ENCODE measurements at regions not wholly inside any gene's neighbourhood (a gene's known extent, or its start where the extent isn't known, plus 50 kb on each side); places are given as distances from the start of the nearest gene placed in this dataset.

DNA sequence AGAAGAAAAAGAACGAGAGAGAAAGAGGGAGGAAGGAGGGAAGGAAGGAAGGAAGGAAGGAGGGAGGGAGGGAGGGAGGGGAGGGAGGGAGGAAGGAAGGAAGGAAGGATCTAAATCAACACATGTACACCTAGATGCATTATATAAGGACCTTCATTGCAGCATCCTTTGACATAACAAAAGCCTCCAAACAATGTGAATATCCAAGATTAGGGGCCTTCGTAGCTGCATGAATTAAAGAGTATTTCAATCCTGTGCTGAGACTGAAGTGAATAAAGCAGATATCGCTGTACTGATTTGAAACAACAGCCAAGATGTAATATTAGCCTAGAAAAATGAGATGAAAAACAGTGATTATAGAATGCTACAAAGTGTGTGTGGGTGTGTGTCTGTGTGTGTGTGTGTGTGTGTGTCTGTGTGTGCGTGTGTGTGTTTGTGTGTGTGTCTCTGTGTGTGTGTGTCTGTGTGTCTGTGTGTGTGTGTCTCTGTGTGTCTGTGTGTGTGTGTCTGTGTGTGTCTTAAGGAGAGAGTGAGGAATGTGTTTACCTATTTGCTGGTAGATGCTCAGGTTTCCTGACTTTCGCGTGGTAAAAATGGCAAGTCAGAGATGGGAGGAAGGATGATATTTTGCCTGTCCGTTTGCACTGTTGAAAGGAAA, 129.0 kb upstream of the PTPN1 start:
- Mint-ChIP-seq H3K4me1 (peaks cover 33 to 66% (median 54%) of the 10 kb centered on the region in 4 donors), H3K27me3 (no peaks in the 10 kb centered on the region), H3K9me3 (peaks cover 0 to 5% (median 0%) of the 10 kb centered on the region in 8 donors), H3K4me3 (peak overlapping the region; percentile 14 to 83 (median 73)), H3K36me3 (no peaks in the 10 kb centered on the region), H3K27ac (peak overlapping the region; percentile 53 to 92 (median 63))
- ChIA-PET CTCF (ENCODE audit: partially characterized antibody) (interaction anchor here (1.2 kb wide), 1 partner anchor 310 kb away, joined by 3 read pairs; no protein-coding TSS in a partner anchor), POLR2A (ENCODE audit: partially characterized antibody) (interaction anchor here (0.6 kb wide), 1 partner anchor 275 kb away, joined by 3 read pairs; no protein-coding TSS in a partner anchor)
- Histone ChIP-seq H3K27me3 (ENCODE audit: insufficient read depth, low read length) (no peaks in the 10 kb centered on the region), H3K4me1 (ENCODE audit: insufficient read depth, low read length) (peaks cover 41% of the 10 kb centered on the region), H3K27ac (ENCODE audit: low read depth, low read length) (no peak overlapping the region), H3K4me3 (ENCODE audit: low read length in 2 of 2) (no peak overlapping the region), H3K9me3 (ENCODE audit: control insufficient read depth in 1 of 2, low read length in 2 of 2) (no peaks in the 10 kb centered on the region), H3K36me3 (ENCODE audit: insufficient read depth, low read length) (no peaks in the 10 kb centered on the region)
- DNase-seq, result no peak
- intact Hi-C loops (cut with micrococcal nuclease), result no loop called here

DNA sequence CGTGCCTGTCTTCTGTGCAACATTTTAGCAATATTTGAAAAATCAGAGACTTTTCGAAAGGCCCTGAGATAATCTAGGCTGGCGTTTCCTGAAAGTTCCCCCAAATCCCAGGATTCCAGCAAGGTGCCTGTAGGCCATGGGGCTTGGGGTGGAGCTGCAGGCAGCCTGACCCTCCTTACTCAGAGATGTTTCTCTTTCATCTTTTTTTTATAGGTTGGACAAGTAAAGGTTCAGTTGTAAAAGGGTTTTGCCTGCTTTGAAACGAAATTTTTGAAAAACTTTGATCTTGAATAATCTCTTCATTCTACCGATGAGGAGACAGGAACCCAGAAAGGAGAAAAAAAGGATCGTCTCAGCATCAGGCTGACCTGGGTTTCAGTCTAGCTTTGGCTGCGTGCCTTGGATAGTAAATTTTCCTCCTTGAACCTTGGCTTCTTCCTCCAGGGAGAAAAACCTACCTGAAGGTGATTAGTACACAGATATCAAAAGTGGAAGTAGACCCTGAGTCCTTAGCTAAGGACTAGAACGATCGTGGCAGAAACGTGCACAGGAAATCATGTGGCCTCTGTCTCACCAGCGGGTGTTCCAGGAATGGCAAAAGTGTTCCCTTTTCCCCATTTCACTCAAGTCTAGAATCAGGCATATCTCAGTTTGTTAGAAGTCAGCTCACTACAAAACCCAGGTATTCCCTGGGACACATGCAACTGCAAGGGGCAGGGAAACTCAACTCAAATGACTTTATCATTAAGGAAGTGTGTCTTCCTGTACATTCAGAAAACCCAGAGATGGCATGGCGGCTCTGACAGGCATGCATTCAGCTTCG, 128.2 kb upstream of the PTPN1 start:
- Mint-ChIP-seq H3K27me3 (no peaks in the 10 kb centered on the region), H3K36me3 (no peaks in the 10 kb centered on the region), H3K4me3 (peak overlapping the region; percentile 48 to 84 (median 78)), H3K4me1 (peaks cover 37 to 70% (median 57%) of the 10 kb centered on the region in 4 donors), H3K27ac (peak overlapping the region; percentile 49 to 94 (median 90)), H3K9me3 (peaks cover 0 to 5% (median 0%) of the 10 kb centered on the region in 8 donors)
- Histone ChIP-seq H3K4me3 (ENCODE audit: low read length in 2 of 2) (peak overlapping the region in 1 of 2 donors; percentile 2), H3K27me3 (ENCODE audit: insufficient read depth, low read length) (no peaks in the 10 kb centered on the region), H3K27ac (ENCODE audit: low read depth, low read length) (peak overlapping the region; percentile 16), H3K4me1 (ENCODE audit: insufficient read depth, low read length) (peaks cover 49% of the 10 kb centered on the region), H3K9me3 (ENCODE audit: control insufficient read depth in 1 of 2, low read length in 2 of 2) (no peaks in the 10 kb centered on the region), H3K36me3 (ENCODE audit: insufficient read depth, low read length) (no peaks in the 10 kb centered on the region)
- CTCF ChIA-PET (ENCODE audit: partially characterized antibody), result interaction anchor here (1.0 to 1.2 kb wide), 2 partner anchors 16 to 310 kb away, joined by 3 to 5 read pairs; no protein-coding TSS in a partner anchor
- peak in 4 of 5 donors; percentile 14 to 26 (median 19) for DNase-seq
- POLR2A ChIA-PET (ENCODE audit: partially characterized antibody), result interaction anchor here (0.6 to 1.4 kb wide), 5 partner anchors 10 to 276 kb away, joined by 3 to 7 read pairs (median 3); partner anchors contain the start of gene CEBPB
- intact Hi-C loops (cut with micrococcal nuclease), result no loop called here

DNA sequence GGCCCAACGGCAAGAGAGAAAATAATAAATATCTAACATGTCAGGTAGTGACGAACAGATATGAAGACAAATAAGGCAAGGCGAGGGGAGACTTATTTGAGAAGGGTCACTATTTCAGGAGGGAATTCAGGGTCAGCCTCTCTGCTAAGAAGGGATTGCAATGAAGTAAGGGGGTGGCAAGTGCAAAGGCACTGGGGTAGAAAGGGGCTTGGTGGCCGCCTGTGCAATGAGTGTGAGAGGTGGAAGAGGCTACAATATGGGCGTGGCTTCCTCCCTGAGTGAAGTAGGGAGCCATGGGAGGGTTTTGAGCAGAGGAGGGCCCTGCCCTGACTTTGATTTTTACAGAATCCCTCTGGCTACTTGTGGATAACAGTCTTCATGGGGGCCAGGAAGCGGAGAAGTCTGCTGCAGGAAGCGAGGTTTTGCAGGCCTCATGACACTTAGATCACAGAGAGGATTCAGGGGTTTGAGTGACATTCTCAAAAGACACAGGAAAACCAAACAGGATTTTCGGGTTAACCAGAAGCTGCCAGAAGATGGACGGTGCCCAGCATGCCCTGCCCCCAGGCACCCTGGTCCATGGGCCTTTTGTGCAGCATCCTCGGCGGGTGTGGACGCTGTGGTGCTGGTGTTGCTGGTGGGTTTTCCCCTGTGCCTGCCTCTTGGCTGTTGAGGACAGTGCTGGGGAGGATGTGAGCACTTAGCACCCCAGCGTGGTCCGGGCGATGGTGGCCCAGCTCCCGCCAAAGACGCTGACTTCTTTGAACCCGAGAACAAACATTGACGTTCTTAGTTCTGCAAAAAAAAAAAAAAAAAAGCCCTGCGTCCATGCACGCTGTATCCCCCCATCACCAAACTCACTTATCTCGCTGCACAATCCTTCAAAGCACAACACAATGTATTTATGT, 124.2 kb upstream of the PTPN1 start:
- intact Hi-C loops (cut with micrococcal nuclease), result loop anchor here (2.0 to 5.0 kb wide), 2 partner anchors 47 to 194 kb away; partner anchors contain the start of gene CEBPB
- no peaks in the 10 kb centered on the region for H3K36me3 ChIP-seq (ENCODE audit: insufficient read depth, low read length)
- H3K9me3 Mint-ChIP-seq, result peaks cover 0 to 5% (median 0%) of the 10 kb centered on the region in 8 donors
- H3K4me3 Mint-ChIP-seq, result peak overlapping the region; percentile 27 to 76 (median 64)
- ChIA-PET CTCF (ENCODE audit: partially characterized antibody) (interaction anchor here (0.6 to 0.8 kb wide), 2 partner anchors 194 to 1227 kb away, joined by 3 to 5 read pairs; no protein-coding TSS in a partner anchor), POLR2A (ENCODE audit: partially characterized antibody) (interaction anchor here (0.8 to 2.7 kb wide), 3 partner anchors 9 to 196 kb away, joined by 3 to 14 read pairs (median 4); partner anchors contain the start of gene CEBPB)
- H3K27ac Mint-ChIP-seq, result peak overlapping the region; percentile 35 to 96 (median 88)
- H3K27ac ChIP-seq (ENCODE audit: low read depth, low read length), result peak overlapping the region; percentile 37
- no peaks in the 10 kb centered on the region for H3K36me3 Mint-ChIP-seq
- no peaks in the 10 kb centered on the region for H3K27me3 ChIP-seq (ENCODE audit: insufficient read depth, low read length)
- peak overlapping the region in 1 of 2 donors; percentile 24 for H3K4me3 ChIP-seq (ENCODE audit: low read length in 2 of 2)
- peaks cover 55% of the 10 kb centered on the region for H3K4me1 ChIP-seq (ENCODE audit: insufficient read depth, low read length)
- no peaks in the 10 kb centered on the region for H3K27me3 Mint-ChIP-seq
- peak; percentile 77 to 86 (median 82) for DNase-seq
- peaks cover 34 to 73% (median 57%) of the 10 kb centered on the region in 4 donors for H3K4me1 Mint-ChIP-seq
- no peaks in the 10 kb centered on the region for H3K9me3 ChIP-seq (ENCODE audit: control insufficient read depth in 1 of 2, low read length in 2 of 2)

DNA sequence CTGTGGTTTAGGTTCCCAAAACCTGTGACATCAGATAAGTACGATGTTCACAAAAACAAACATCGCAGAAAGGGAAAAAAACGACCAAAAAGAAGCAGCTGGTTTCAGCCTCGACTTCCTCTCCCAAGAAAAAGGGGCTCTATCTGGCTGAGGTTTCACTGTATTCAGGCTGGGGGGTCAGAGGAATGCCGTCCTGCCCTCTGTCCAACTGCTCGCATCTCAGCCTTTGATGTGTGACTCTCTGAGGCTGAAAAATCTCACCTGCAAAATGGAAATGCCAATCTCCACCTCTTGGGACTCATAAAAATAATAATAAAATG, 123.6 kb upstream of the PTPN1 start:
- no peak for DNase-seq
- Histone ChIP-seq H3K27me3 (ENCODE audit: insufficient read depth, low read length) (no peaks in the 10 kb centered on the region), H3K36me3 (ENCODE audit: insufficient read depth, low read length) (no peaks in the 10 kb centered on the region), H3K9me3 (ENCODE audit: control insufficient read depth in 1 of 2, low read length in 2 of 2) (no peaks in the 10 kb centered on the region), H3K4me1 (ENCODE audit: insufficient read depth, low read length) (peaks cover 49% of the 10 kb centered on the region), H3K4me3 (ENCODE audit: low read length in 2 of 2) (peak overlapping the region in 1 of 2 donors; percentile 24), H3K27ac (ENCODE audit: low read depth, low read length) (no peak overlapping the region)
- H3K4me3 Mint-ChIP-seq, result peak overlapping the region; percentile 27 to 75 (median 52)
- intact Hi-C loops (cut with micrococcal nuclease), result loop anchor here (2.0 to 5.0 kb wide), 2 partner anchors 48 to 194 kb away; partner anchors contain the start of gene CEBPB
- ChIA-PET POLR2A (ENCODE audit: partially characterized antibody) (interaction anchor here (0.8 to 2.7 kb wide), 3 partner anchors 9 to 196 kb away, joined by 3 to 14 read pairs (median 4); partner anchors contain the start of gene CEBPB), CTCF (ENCODE audit: partially characterized antibody) (interaction anchor here (0.8 kb wide), 1 partner anchor 195 kb away, joined by 5 read pairs; no protein-coding TSS in a partner anchor)
- H3K27ac Mint-ChIP-seq, result peak overlapping the region; percentile 35 to 96 (median 88)
- H3K4me1 Mint-ChIP-seq, result peaks cover 30 to 67% (median 51%) of the 10 kb centered on the region in 4 donors
- H3K9me3 Mint-ChIP-seq, result peaks cover 0 to 3% (median 0%) of the 10 kb centered on the region in 8 donors
- H3K36me3 Mint-ChIP-seq, result no peaks in the 10 kb centered on the region
- no peaks in the 10 kb centered on the region for H3K27me3 Mint-ChIP-seq

DNA sequence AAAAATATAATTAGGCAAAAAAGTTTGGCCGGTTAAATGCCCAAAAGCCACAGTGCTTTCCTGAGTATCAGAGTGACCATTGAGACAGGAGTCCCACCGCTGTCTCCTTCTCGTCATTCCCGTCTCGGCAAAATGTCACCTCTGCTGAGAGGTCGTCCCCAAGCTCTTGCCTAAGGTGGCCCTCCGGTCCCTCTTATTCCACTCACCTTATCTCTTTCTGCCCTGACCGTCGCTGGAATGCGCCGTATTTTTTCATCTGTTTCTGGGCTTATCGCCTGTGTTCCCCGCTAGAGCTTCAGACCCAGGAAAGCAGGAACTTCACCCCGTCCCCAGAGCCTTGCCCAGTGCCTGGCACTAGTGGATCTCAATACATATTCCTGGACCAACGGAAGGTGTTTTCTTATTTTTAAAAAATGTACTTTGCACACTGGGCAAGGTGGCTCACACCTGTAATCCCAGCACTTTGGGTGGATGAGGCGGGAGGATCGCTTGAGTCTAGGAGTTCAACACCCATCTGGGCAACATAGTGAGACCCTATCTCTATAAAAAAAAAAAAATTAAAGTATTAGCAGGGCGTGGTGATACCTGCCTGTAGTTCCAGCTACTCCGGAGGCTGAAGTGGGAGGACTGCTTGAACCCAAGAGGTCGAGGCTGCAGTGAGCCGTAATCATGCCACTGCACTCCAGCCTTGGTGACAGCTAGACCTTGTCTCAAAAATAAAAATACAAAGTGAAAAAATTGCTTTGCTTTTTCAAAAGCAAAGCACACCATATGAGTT, 122.8 kb upstream of the PTPN1 start:
- H3K36me3 ChIP-seq (ENCODE audit: insufficient read depth, low read length), result no peaks in the 10 kb centered on the region
- H3K9me3 ChIP-seq (ENCODE audit: control insufficient read depth in 1 of 2, low read length in 2 of 2), result no peaks in the 10 kb centered on the region
- POLR2A ChIA-PET (ENCODE audit: partially characterized antibody), result interaction anchor here (0.8 to 2.7 kb wide), 3 partner anchors 8 to 197 kb away, joined by 3 to 14 read pairs (median 4); partner anchors contain the start of gene CEBPB
- no peaks in the 10 kb centered on the region for H3K27me3 ChIP-seq (ENCODE audit: insufficient read depth, low read length)
- Mint-ChIP-seq H3K9me3 (peaks cover 0 to 3% (median 0%) of the 10 kb centered on the region in 8 donors), H3K4me1 (peaks cover 26 to 62% (median 48%) of the 10 kb centered on the region in 4 donors), H3K27me3 (no peaks in the 10 kb centered on the region), H3K4me3 (peak overlapping the region in 4 of 8 donors; percentile 9 to 61 (median 36)), H3K27ac (peak overlapping the region in 6 of 7 donors; percentile 50 to 93 (median 88)), H3K36me3 (no peaks in the 10 kb centered on the region)
- no peak for DNase-seq
- CTCF ChIA-PET (ENCODE audit: partially characterized antibody), result interaction anchor here (0.8 kb wide), 1 partner anchor 196 kb away, joined by 5 read pairs; no protein-coding TSS in a partner anchor
- H3K4me3 ChIP-seq (ENCODE audit: low read length in 2 of 2), result no peak overlapping the region
- intact Hi-C loops (cut with micrococcal nuclease), result loop anchor here (2.0 to 5.0 kb wide), 2 partner anchors 49 to 195 kb away; partner anchors contain the start of gene CEBPB
- no peak overlapping the region for H3K27ac ChIP-seq (ENCODE audit: low read depth, low read length)
- H3K4me1 ChIP-seq (ENCODE audit: insufficient read depth, low read length), result peaks cover 41% of the 10 kb centered on the region

DNA sequence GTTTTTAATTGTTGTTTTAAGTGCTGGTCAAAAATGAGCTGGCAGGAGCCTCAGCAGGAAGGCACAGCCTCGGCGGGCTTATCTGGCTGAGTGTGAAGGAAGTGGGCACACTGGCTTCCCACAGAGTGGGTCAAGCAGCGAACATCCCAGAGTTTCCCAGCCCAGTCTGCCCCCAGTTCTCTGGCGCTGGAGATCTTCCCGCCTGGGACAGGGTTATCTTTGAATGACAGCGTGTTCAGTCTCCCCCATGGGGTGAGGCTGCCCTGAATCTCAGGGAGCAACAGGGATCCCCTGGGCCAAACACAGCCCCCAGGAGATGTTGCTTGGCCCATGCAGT, 122.2 kb upstream of the PTPN1 start:
- Histone ChIP-seq H3K27ac (ENCODE audit: low read depth, low read length) (no peak overlapping the region), H3K36me3 (ENCODE audit: insufficient read depth, low read length) (no peaks in the 10 kb centered on the region), H3K9me3 (ENCODE audit: control insufficient read depth in 1 of 2, low read length in 2 of 2) (no peaks in the 10 kb centered on the region), H3K4me3 (ENCODE audit: low read length in 2 of 2) (no peak overlapping the region), H3K27me3 (ENCODE audit: insufficient read depth, low read length) (no peaks in the 10 kb centered on the region), H3K4me1 (ENCODE audit: insufficient read depth, low read length) (peaks cover 36% of the 10 kb centered on the region)
- DNase-seq, result no peak
- H3K27ac Mint-ChIP-seq, result peak overlapping the region in 5 of 7 donors; percentile 43 to 92 (median 76)
- ChIA-PET CTCF (ENCODE audit: partially characterized antibody) (no interaction called here), POLR2A (ENCODE audit: partially characterized antibody) (interaction anchor here (0.6 kb wide), 1 partner anchor 93 kb away, joined by 3 read pairs; no protein-coding TSS in a partner anchor)
- H3K4me3 Mint-ChIP-seq, result no peak overlapping the region
- no peaks in the 10 kb centered on the region for H3K27me3 Mint-ChIP-seq
- intact Hi-C loops (cut with micrococcal nuclease), result loop anchor here (2.0 to 5.0 kb wide), 2 partner anchors 49 to 196 kb away; partner anchors contain the start of gene CEBPB
- H3K36me3 Mint-ChIP-seq, result no peaks in the 10 kb centered on the region
- H3K9me3 Mint-ChIP-seq, result peaks cover 0 to 3% (median 0%) of the 10 kb centered on the region in 8 donors
- H3K4me1 Mint-ChIP-seq, result peaks cover 25 to 57% (median 47%) of the 10 kb centered on the region in 4 donors

Measured in CD4-positive, alpha-beta memory T cell (primary cell).